ENCODE measurements at regions not wholly inside any gene's neighbourhood (a gene's known extent, or its start where the extent isn't known, plus 50 kb on each side); places are given as distances from the start of the nearest gene placed in this dataset.

DNA sequence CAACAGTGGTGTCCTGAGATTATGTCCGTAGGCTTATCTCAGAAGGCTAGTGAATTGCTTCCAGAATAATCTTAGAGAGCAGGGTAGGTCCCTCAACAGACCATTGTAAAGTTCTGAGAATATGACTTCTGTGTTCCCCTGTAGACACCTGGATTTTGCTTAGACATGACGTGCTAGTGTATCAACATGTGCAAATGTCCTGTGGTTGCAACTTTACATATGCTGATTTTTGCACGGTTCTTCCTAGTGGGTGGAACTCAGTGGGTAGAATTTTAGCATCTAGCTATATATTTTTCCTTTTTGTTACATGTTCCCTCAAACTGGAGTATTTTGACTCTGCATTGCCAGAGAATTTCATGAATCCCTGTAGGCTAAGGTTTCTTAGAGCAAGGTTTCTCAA is 459.2 kb downstream of the RNF144B start:
- Histone ChIP-seq H3K27me3 (ENCODE audit: insufficient read depth, low read depth, low read length) (no peaks in the 10 kb centered on the region), H2AFZ (ENCODE audit: low read depth, low read length) (no peak overlapping the region), H3K9me2 (ENCODE audit: insufficient read depth, low read length) (no peaks in the 10 kb centered on the region)

GRCh38 chr6:18861204-18861603 is 474.1 kb downstream of the RNF144B start:
- Histone ChIP-seq H3F3A (ENCODE audit: insufficient read depth, low read length, poor library complexity, severe bottlenecking) (no peaks in the 10 kb centered on the region), H3K36me3 (ENCODE audit: insufficient read depth, low read length) (no peaks in the 10 kb centered on the region), H3K27me3 (ENCODE audit: insufficient read depth, low read depth, low read length) (no peaks in the 10 kb centered on the region), H2AFZ (ENCODE audit: low read depth, low read length) (no peak overlapping the region), H3K9me2 (ENCODE audit: insufficient read depth, low read length) (no peaks in the 10 kb centered on the region), H3K4me2 (ENCODE audit: low read length) (no peak overlapping the region), H3K9ac (ENCODE audit: low read length) (no peak overlapping the region), H3K79me2 (replicated peaks; ENCODE audit: insufficient read depth, low read length) (no peaks in the 10 kb centered on the region), H3K9me3 (ENCODE audit: low read length) (no peaks in the 10 kb centered on the region), H3K27ac (ENCODE audit: low read length) (no peak overlapping the region), H4K20me1 (ENCODE audit: insufficient read depth) (no peaks in the 10 kb centered on the region), H3K4me3 (ENCODE audit: low read length) (no peak overlapping the region)
- no peak for TF ChIP-seq MXI1 (conservative IDR thresholded peaks at IDR 0.05; ENCODE audit: poor library complexity, severe bottlenecking)
- TF ChIP-seq POLR2AphosphoS5 (IDR thresholded peaks at IDR 0.05) = no peak
- TF ChIP-seq EP300 (conservative IDR thresholded peaks at IDR 0.05; ENCODE audit: poor library complexity, severe bottlenecking) = no peak
- no peak for TF ChIP-seq EZH2 (IDR thresholded peaks at IDR 0.05; ENCODE audit: borderline replicate concordance, insufficient read depth, low read length, poor library complexity, severe bottlenecking)
- TF ChIP-seq REST (IDR thresholded peaks at IDR 0.05; ENCODE audit: borderline replicate concordance) = no peak
- no peak for TF ChIP-seq TAF1 (IDR thresholded peaks at IDR 0.05; ENCODE audit: low read depth)
- no peak for TF ChIP-seq CTCF (IDR thresholded peaks at IDR 0.05; ENCODE audit: poor library complexity, severe bottlenecking)

More for the DNA sequence above, 459.2 kb downstream of the RNF144B start:
- H4K20me1 ChIP-seq (ENCODE audit: insufficient read depth) = no peaks in the 10 kb centered on the region
- no peaks in the 10 kb centered on the region for H3K36me3 ChIP-seq (ENCODE audit: insufficient read depth, low read length)
- no peaks in the 10 kb centered on the region for H3K9me3 ChIP-seq (ENCODE audit: low read length)
- no peaks in the 10 kb centered on the region for H3F3A ChIP-seq (ENCODE audit: insufficient read depth, low read length, poor library complexity, severe bottlenecking)
- H3K9ac ChIP-seq (ENCODE audit: low read length) = no peak overlapping the region
- no peak overlapping the region for H3K4me2 ChIP-seq (ENCODE audit: low read length)
- H3K79me2 ChIP-seq (replicated peaks; ENCODE audit: insufficient read depth, low read length) = no peaks in the 10 kb centered on the region
- H3K27ac ChIP-seq (ENCODE audit: low read length) = no peak overlapping the region
- H3K4me3 ChIP-seq (ENCODE audit: low read length) = no peak overlapping the region
- no peak for TF ChIP-seq POLR2AphosphoS5 (IDR thresholded peaks at IDR 0.05)
- no peak for TF ChIP-seq EZH2 (IDR thresholded peaks at IDR 0.05; ENCODE audit: borderline replicate concordance, insufficient read depth, low read length, poor library complexity, severe bottlenecking)
- TF ChIP-seq CTCF (IDR thresholded peaks at IDR 0.05; ENCODE audit: poor library complexity, severe bottlenecking) = no peak
- TF ChIP-seq REST (IDR thresholded peaks at IDR 0.05; ENCODE audit: borderline replicate concordance) = no peak
- TF ChIP-seq SMC3 (conservative IDR thresholded peaks at IDR 0.05; ENCODE audit: poor library complexity) = no peak
- TF ChIP-seq EP300 (conservative IDR thresholded peaks at IDR 0.05; ENCODE audit: poor library complexity, severe bottlenecking) = no peak
- no peak for TF ChIP-seq MXI1 (conservative IDR thresholded peaks at IDR 0.05; ENCODE audit: poor library complexity, severe bottlenecking)
- no peak for TF ChIP-seq TAF1 (IDR thresholded peaks at IDR 0.05; ENCODE audit: low read depth)
- no peak for TF ChIP-seq RAD21 (conservative IDR thresholded peaks at IDR 0.05)
